ELF-1 (cell line): ENCODE measurements at regions not wholly inside any gene's neighbourhood (a gene's known extent, or its start where the extent isn't known, plus 50 kb on each side); places are given as distances from the start of the nearest gene placed in this dataset.
A peak's percentile ranks its signal among the peaks of the same experiment; 100 is the strongest.
"Not testable (repeated sequence)": the region's sequence is repeated elsewhere in the genome, so short reads cannot be mapped to it uniquely, and the experiment has no call there.

ENCODE experiments used
- DNase-seq: peaks from one replicate; pipeline ENCODE4 v3.0.0-alpha.2; 2016; ENCODE audit warnings: low read depth, low spot score

DNA sequence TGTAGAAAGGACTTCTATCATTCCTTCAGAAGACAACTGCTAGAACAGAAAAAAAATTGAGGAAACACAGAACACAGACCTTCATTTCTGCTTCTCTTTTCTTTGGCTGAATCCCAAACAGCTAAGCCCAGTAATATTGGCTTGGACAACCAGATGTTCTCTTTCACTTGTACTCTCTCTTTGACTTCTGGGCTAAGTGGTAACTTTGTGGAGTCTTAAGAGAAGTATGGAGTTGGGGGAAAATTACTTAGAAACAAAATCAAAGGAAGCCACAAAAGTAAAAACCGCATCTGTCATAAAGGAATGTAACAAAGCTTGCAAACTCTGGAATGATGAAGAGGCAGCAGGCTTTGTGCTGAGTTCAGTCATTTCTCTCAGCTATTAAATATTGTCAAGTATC, 587.5 kb downstream of the CBLN4 start:
- DNase-seq = no peak

DNA sequence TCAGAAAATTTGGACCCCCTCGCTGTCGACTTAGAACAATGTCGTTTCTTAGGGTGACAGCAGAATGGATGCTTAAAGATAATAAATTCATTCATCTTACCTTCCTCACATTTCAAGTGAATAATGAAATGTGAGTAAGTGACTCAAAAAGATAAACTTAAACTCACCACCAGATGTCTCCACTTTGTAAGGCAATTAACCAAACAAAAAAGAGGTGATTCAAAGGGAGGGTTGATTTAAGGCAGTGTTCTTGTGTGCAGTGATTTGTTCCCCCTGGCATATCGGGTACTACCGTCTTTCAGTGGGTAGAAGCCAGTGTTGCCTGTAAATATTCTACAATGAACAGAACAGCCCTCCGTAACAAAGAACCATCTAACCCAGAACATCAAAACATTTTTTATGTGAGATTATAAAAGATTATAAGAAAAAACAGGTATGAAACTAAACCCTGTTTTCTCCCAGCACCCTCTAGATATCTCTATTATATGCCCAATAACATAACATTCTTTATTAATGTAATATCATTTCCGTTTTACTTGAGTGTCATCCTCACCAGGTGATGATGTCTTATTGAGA, 589.7 kb downstream of the CBLN4 start:
- DNase-seq = peak; percentile 1

DNA sequence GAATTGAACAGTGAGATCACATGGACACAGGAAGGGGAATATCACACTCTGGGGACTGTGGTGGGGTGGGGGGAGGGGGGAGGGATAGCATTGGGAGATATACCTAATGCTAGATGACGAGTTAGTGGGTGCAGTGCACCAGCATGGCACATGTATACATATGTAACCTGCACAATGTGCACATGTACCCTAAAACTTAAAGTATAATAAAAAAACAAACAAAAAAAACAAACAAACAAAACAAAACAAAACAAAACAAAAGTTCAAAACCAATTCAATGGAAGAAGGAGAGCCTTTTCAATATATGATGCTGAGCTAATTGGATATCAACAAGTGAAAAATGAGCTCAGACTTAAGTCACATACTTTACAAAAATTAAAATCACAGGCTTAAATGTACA, 592.8 kb downstream of the CBLN4 start:
- not testable (repeated sequence) for DNase-seq

DNA sequence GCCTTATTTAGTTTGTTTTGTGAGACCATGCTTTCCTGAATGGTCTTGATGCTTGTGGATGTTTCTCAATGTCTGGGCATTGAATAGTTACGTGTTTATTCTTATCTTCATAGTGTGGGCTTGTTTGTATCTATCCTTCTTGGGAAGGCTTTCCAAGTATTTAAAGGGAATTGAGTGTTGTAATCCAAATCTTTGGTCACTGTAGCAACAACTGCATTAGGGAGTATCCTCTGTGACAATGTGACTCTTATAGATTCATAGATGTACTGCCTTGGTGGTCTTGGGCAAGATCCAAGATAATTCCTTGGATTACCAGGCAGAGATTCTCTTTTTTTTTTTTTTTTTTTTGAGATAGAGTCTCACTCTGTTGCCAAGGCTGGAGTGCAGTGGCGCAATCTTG, 598.4 kb downstream of the CBLN4 start:
- DNase-seq = no peak

DNA sequence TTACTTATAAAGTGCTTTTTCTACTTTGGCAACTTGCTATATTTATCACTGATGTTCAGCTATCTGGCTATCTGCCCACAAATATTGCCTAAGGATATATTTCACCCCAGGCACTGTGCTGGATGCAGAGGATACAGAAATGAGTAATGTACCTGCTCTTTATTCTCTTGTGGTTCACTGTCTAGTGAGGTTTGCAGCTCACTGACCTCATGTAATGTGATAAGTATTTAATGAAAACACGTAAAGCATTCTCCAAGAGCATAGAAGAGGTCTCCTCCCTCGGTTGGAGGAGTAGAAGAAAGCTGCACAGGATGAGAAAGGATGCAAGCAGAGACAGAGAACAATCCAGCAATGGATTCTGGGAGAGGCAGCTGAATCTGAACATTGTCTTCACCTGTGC, 610.7 kb downstream of the CBLN4 start:
- DNase-seq = no peak

DNA sequence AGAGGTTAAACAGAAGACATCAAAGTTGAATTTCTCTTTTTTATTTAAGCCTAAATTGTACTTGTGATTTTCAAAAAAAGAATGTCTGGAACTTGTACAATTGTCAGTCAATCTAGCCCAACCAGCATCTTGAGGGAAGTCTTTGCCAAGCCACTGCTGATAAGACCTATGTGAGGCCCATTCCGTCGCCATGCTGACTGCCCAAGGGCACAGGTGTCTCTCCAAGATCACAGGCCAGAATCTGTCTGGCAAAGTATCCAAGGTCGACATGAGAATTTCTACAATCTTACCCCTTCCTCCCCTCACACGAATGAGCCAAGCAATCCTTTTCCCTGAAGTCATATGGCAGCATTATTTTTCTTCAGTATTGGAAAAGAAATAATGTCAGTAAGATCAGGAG, 614.5 kb downstream of the CBLN4 start:
- no peak for DNase-seq

DNA sequence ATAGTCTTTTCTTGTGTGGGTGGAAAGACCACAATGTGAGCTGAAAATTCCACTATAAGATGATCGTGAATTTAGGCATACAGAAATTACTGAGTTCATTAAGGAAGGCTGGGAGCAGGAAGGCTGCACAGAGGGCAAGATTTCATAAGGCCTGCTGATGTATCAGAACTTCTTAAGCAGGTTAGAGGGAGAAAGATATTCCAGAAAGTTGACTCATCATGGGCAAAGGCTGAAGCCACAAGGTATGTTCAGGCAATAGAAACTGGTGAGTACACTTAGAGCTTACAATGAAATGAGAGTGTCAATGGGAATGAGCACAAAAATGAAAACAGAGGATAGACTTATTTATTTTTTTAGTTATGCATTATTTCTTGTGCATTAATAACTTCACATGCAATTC, 618.6 kb downstream of the CBLN4 start:
- no peak for DNase-seq

DNA sequence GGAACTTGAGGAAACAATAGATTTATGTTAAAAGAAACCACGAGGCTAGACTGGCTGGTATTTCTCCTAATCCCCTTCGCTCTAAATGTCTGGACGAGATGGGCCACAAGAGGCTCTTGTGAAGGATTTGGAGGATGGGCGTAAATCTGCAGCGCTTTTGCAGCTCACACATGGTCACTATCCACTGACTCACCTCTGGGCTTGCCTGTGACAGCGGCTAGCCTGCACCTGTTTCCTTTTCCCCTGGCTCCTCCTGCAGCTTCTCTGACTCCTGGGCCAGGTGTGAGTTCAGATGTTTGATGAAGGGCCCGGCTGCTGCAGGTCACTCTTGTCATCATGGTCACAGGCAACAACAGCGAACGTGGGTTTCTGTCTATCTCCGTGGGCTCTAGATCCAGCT, 629.4 kb downstream of the CBLN4 start:
- DNase-seq = no peak

DNA sequence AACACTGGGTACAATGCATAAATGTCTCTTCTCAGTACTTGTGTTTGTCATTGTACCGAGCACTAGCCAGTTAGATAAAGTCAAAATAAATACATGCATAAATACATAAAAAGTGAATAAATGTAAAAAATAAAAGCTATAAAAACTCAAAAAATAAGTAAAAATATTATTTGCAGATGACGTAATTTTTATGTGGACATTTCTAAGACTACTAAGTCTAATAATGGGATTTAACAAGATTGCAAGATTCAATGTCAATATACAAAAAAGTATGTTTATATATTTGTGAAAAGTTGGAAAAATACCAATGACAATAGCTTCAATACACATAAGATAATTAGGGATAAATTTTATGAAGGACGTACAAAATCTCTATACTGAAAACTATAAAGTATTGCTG, 639.6 kb downstream of the CBLN4 start:
- DNase-seq = no peak

DNA sequence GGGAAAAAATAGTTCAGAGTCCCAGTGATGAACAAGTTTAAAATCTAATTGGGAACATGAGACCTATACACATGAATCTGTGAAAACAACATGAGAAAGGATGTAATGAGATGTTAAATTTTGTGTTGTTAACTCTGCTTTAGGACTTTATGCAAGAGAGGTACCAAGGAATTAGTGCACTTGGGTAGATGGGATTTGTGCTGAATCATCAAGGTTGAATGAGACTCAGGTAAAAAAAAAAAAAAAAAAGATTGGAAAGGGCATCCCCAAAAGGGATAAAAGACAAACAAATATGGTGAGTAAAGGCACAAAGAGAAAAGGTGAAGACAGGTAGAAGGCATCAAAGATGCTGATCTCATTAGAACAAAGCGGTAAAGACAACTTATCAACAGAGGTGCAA, 644.4 kb downstream of the CBLN4 start:
- no peak for DNase-seq

DNA sequence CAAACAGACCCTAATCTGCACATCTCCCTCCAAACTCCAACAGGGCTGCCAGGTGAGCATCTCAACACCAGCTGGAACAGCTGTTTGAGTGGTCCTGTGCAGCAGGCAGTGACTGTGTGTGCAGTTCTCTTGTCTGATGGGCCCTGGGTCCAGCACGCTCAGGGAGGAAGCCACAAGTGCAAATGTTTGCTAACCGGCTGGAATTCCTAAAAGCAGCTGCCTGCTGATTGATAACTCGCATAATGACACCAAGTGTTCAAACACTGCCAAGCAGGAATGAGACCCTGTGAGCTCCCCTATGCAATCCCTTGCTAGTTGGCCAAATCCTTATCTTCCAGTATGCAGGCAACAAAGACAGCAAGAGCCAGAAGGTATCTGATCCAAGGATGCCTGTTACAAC, 650.6 kb downstream of the CBLN4 start:
- DNase-seq = no peak

DNA sequence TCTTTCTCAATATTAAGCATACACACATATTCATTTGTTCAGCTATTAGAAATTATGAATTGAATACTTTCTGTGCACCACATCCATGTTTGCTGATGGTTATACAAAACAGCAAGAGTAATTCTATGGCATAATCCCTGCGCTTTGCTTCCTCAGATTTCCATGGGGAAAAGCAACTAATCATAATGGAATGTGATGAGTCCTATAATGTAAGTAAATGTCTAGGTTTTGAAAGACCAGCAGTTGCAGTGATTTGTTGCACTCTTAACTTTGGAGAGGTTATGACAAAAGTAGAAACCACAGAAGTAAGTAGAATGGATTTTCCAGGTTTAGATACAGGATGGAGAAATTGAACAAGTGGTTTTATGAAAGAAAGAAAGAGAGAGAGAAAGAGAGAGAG, 652.1 kb downstream of the CBLN4 start:
- no peak for DNase-seq

DNA sequence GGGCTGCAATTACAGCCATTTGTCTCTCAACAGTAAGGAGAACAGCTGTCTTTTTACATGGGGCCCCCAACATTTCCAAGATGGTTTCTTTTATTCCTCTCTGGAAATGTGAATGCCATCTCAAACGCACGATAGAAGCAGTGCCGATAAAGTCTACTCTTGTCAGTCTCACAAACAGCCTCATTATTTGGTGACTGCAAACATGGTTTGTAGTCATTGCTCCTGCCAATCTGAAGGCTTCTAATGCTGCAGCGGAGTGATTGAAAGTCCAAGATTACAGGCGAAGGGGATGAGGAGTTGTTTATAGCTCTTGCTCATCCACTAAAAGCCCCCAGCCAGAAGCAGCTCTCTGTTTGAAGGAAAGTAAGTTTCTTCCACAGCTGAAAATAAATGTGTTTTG, 657.1 kb downstream of the CBLN4 start:
- no peak for DNase-seq

DNA sequence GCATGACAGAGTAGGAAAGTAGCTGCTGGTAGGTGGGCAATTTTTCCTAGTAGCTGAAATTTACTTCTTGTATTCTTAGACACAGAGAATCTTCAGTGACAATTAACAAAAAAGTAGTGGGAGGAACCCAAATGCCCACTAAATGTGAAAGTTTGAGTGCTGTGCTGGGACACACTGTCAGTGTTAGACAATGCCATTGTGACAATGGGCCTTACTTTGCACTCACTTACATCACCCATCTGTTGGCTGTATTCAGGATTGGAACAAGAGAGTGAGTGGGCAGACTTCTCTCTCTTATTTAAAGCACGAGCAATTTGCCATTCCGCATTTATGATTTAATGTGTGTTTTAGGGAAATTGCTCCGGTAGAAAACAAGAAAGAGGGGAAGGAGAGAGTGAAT, 662.5 kb downstream of the CBLN4 start:
- no peak for DNase-seq

DNA sequence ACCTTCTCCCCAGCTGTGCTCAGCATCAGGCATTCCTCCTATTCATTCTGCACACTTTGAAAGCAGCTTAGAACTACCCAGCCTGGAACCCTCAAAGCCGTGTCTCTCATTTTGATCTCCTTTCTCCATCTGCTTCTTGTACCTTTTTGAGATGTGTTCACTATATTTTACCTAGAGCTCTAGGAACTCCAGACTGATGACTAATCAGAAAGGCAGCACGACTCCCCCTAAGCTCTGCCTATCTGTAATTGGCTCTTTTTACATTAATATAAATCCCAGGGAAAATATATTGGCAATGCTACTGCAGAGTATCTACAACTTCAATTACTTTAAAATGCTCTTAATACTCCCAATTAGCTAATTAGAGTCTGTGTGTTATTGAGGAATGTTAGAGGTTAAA, 671.5 kb downstream of the CBLN4 start:
- no peak for DNase-seq

DNA sequence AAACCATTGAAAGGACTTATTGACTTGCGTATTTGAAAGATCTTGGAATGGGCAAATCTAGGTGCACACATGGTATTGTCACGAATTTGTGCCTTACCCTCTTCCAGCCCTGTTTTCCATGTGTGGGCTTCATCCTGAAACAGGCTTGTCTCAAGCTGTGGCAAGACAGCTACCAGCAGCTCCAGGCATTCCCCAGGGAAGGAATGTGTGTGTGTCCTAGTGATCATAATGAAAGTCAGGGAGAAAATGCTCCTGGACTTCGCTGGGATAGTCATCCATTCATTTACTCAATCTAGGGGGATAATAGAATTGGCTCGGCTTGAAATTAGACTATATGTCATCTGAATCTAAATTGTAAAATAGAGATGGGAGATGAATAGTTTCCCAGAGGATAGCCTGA, 676.2 kb downstream of the CBLN4 start:
- DNase-seq = no peak

DNA sequence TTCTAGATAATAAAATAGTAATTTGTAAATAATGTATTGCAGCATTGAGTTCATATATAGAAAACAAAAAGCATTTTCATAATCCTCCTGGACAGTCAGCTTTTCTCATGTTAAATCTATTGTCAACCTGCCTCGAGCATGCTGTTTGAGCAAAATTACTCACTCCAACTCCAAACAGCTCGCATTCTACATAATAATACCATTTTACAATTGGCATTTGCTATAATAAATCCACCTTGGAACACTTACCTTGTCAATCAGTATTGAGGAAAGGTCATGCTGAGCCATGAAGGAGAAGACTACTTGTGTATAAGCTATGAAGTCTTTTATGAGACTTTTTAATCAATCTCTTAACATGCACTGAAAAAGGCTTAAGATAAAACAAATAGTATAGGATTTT, 682.6 kb downstream of the CBLN4 start:
- no peak for DNase-seq

DNA sequence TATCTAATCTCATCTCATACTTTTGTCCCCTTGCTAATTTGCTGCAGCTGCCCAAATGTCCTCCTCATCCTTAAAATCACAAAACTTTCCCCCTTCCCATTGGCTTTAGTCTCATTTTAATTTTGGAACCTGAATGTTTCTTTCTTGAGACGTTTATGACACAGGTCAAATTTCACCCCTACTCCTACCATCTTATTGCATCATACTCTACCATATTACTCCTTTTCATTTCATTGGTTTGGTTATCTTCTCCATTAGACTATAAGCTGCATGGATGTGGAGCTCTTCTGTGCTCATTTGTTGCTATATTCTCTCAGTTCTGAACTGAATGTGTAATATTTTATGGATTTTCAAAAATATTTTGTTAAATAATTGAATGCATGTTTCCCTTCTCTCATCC, 688.6 kb downstream of the CBLN4 start:
- no peak for DNase-seq

DNA sequence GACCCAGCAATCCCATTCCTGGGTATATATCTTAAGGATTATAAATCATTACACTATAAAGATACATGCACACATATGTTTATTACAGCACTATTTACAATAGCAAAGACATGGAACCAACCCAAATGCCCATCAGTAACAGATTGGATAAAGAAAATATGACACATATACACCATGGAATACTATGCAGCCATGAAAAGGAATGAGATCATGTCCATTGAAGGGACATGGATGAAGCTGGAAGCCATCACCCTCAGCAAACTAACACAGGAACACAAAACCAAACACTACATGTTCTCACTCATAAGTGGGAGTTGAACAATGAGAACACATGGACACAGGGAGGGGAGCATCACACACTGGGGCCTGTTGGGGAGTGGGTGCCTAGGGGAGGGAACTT, 694.5 kb downstream of the CBLN4 start:
- DNase-seq = not testable (repeated sequence)

DNA sequence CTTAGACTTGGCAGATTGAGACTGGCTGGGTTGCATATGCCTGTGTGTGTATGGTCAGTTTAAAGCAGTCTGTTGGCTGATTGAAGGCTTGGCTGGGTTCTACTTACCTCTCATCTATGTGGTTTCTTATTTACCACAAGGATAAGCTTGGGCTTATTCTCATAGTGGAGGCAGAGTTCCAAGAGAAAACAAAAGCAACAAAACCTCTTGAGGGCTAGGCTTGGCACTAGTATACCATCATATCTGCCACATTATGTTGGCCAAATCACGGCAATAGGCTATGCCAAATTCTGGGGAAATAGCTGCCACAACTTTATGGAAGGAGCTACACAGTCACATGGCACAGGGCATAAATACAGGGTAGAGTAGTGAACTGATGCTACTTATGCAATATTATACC, 714.1 kb downstream of the CBLN4 start:
- no peak for DNase-seq

DNA sequence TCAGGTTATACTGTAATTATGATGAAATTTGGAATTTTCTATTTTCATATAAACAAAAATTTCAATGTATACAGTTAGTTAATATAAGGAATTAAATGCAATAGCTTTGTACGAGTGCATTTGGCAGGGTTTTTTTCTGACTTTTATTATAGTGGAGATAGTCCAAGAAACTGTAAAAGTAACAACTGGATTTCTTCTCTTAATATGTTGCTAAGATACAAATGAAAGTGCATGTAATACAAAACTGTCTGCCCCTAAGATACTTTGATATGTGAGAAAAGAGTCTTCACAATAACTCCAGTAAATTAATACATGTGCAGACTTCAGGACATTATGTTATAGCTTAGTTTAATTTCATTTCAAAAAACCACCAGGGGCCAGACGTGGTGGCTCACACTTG, 721.4 kb downstream of the CBLN4 start:
- DNase-seq = no peak

DNA sequence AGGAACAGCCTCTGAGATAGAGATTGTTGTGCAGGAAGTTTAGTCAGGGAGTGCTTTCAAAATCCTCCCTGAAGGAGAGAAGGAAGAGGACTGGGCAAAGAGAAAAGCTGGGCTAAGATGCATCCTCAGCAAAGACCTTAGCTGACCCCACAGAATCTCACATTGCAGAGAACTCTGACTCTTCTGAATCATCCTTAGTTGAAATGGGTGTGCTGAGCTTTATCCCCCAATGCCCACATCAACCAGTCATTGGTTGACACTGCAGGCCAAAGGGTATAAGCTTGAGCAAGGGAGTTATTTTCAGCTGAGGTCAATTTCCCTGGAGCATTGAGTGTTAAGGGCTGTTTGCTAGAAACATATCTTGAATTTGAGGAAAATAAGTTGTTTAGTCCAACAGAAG, 732.2 kb downstream of the CBLN4 start:
- no peak for DNase-seq

DNA sequence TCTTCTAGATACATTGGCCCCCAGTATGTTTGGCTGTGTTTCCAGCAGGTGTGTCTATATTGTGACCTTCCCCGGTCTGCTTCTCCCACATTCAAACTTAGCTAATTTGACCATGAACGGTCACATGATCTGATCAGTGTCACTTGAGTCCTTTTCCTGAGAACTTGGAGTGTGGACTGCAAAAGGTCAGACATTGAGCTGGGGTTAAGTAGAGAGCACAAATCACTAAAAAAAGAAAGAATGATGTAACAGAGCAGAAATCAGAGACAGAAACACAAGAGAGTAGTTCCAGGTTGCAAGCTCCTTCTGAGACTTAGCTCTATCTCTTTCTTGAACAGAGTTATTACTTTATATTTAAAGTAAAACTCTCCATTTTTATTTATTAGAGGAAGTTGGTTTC, 733.9 kb downstream of the CBLN4 start:
- no peak for DNase-seq

DNA sequence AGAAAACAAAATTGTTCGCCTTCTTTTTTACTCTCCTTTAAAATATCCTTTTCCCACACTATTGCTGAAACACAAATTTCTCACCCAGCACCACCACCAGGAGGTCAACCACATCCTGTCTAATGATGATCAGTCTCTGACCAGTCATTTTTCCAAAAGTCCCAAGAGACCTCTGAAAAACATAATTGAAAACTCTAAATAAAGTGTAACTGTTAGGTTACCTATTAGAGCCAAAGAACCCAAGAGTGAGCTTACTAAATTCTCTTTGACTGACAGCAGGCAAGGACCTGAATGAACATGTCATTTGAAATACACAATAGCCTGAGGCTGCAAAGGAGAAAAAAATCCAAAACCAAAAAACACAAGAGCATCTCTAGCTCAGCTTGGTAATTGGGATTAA, 735.4 kb downstream of the CBLN4 start:
- no peak for DNase-seq

DNA sequence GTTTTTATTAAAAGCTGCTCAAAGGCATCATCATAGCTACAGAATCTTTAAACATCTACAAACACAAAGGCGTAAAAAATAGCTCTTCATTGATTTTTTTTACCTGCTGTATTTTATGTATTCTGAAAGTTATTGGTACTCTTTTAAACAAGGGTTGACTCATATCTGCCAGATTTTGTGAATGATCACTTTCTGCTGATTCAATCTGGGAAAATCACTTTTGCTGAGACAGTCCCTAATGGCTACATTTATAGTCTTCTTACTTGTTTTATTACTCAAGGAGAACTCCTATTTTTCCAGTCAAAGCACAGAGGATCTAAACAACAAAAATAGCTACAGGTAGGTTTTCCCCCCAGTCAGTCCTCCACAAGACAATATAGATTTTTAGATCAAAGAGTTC, 739.0 kb downstream of the CBLN4 start:
- no peak for DNase-seq
